ENCODE measurements at regions not wholly inside any gene's neighbourhood (a gene's known extent, or its start where the extent isn't known, plus 50 kb on each side); places are given as distances from the start of the nearest gene placed in this dataset.

DNA sequence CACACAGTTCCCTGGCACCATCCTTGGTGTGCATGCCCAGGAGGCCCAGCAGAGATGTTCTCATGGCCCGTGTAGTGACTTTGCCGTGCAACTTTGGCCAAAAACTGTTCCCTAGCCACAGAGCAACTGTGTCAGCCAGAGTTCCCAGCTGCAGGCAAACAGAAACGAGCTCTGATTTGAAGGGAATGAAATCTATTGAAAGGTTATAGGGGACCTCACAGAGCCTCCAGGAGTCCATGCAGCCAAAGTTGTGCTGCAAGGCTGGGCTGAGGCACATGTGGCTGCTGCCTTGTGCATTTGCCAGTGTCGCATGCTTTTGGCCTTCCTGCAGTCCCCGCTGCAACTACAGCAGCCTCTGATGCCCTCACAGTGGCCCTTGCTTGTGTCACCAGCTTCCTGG lies 70.5 kb downstream of the PLXNA1 start:
- BruUV-seq (replicated peaks): no TSS peak
- TF ChIP-seq, protein P1, sequence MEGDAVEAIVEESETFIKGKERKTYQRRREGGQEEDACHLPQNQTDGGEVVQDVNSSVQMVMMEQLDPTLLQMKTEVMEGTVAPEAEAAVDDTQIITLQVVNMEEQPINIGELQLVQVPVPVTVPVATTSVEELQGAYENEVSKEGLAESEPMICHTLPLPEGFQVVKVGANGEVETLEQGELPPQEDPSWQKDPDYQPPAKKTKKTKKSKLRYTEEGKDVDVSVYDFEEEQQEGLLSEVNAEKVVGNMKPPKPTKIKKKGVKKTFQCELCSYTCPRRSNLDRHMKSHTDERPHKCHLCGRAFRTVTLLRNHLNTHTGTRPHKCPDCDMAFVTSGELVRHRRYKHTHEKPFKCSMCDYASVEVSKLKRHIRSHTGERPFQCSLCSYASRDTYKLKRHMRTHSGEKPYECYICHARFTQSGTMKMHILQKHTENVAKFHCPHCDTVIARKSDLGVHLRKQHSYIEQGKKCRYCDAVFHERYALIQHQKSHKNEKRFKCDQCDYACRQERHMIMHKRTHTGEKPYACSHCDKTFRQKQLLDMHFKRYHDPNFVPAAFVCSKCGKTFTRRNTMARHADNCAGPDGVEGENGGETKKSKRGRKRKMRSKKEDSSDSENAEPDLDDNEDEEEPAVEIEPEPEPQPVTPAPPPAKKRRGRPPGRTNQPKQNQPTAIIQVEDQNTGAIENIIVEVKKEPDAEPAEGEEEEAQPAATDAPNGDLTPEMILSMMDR (IDR thresholded peaks at IDR 0.05; ENCODE audit: unreplicated experiment): no peak
- no peak overlapping the region for H3K4me3 Mint-ChIP-seq (ENCODE audit: low read depth, unreplicated experiment)
- DNase-seq: no peak
- peaks cover 12% of the 10 kb centered on the region for H3K9me3 Mint-ChIP-seq (ENCODE audit: low read depth, unreplicated experiment)
- H3K27ac Mint-ChIP-seq (ENCODE audit: unreplicated experiment): no peak overlapping the region
- no peaks in the 10 kb centered on the region for H3K36me3 Mint-ChIP-seq (ENCODE audit: insufficient read depth, unreplicated experiment)
- no peaks in the 10 kb centered on the region for H3K4me1 Mint-ChIP-seq (ENCODE audit: low read depth, unreplicated experiment)
- H3K27me3 Mint-ChIP-seq (ENCODE audit: unreplicated experiment): peaks cover 26% of the 10 kb centered on the region
- CTCF ChIA-PET: no interaction called here
- intact Hi-C loops (cut with micrococcal nuclease; ENCODE audit: unreplicated experiment): no loop called here

DNA sequence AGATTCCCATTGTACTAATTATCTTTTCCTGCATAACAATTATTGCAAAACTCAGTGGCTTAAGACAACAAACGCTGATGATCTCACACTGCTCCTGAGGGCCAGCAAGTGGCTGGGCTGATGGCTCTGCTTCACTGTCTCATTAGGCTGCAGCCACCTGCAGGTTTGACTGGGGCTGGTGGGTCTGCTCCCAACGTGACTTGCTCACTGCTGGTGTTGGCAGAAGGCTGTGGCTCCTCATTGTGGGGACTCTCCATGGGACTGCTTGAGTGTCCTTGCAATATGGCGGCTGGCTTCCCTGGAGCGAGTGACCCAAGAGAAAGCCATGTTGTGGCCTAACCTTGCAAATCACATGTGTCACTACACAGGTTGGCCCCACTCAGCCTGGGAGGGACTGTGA lies 71.1 kb downstream of the PLXNA1 start:
- H3K27ac Mint-ChIP-seq (ENCODE audit: unreplicated experiment): no peak overlapping the region
- TF ChIP-seq, protein P1 (IDR thresholded peaks at IDR 0.05; ENCODE audit: unreplicated experiment): no peak
- no peak for DNase-seq
- intact Hi-C loops (cut with micrococcal nuclease; ENCODE audit: unreplicated experiment): no loop called here
- no peaks in the 10 kb centered on the region for H3K4me1 Mint-ChIP-seq (ENCODE audit: low read depth, unreplicated experiment)
- peaks cover 31% of the 10 kb centered on the region for H3K27me3 Mint-ChIP-seq (ENCODE audit: unreplicated experiment)
- H3K4me3 Mint-ChIP-seq (ENCODE audit: low read depth, unreplicated experiment): no peak overlapping the region
- CTCF ChIA-PET: no interaction called here
- peaks cover 12% of the 10 kb centered on the region for H3K9me3 Mint-ChIP-seq (ENCODE audit: low read depth, unreplicated experiment)
- no TSS peak for BruUV-seq (replicated peaks)
- no peaks in the 10 kb centered on the region for H3K36me3 Mint-ChIP-seq (ENCODE audit: insufficient read depth, unreplicated experiment)

DNA sequence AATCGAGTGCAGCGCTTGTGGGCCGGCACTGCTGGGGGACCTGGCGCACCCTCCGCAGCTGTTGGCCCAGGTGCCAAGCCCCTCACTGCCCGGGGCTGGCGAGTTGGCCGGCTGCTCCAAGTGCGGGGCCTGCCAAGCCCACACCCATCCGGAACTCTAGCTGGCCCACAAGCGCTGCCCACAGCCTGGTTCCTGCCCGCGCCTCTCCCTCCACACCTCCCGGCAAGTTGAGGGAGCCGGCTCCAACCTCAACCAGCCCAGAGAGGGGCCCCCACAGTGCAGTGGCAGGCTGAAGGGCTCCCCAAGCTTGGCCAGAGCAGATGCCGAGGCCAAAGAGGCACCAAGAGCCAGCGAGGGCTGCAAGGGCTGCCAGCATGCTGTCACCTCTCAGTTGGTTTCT lies 73.4 kb downstream of the PLXNA1 start:
- DNase-seq: no peak
- H3K4me1 Mint-ChIP-seq (ENCODE audit: low read depth, unreplicated experiment): no peaks in the 10 kb centered on the region
- CTCF ChIA-PET: interaction anchor here (0.6 kb wide), 2 partner anchors 385 to 1838 kb away, joined by 3 to 5 read pairs; no protein-coding TSS in a partner anchor
- BruUV-seq (replicated peaks): no TSS peak
- intact Hi-C loops (cut with micrococcal nuclease; ENCODE audit: unreplicated experiment): no loop called here
- no peak overlapping the region for H3K4me3 Mint-ChIP-seq (ENCODE audit: low read depth, unreplicated experiment)
- peaks cover 5% of the 10 kb centered on the region for H3K9me3 Mint-ChIP-seq (ENCODE audit: low read depth, unreplicated experiment)
- H3K36me3 Mint-ChIP-seq (ENCODE audit: insufficient read depth, unreplicated experiment): no peaks in the 10 kb centered on the region
- no peak overlapping the region for H3K27ac Mint-ChIP-seq (ENCODE audit: unreplicated experiment)
- TF ChIP-seq, protein P1 (IDR thresholded peaks at IDR 0.05; ENCODE audit: unreplicated experiment): no peak
- H3K27me3 Mint-ChIP-seq (ENCODE audit: unreplicated experiment): peaks cover 40% of the 10 kb centered on the region

DNA sequence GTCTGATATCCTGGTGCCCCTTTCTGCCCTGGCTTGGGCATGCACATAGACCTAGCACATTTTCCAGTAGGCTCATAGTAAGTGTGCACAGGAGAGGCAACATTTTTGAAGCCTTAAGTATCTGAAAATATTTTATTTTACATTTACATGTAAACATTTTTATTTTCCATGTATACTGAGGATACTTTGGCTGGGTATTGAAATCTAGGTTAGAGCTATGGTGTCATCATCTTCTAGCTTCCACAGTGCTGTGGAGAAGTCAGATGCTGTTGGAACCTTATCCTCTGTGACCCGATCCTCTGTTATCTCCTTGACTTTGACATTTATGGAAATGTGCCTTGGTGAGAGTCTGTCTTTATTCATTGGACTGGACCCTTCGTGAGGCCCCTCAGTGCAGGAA lies 74.1 kb downstream of the PLXNA1 start:
- peaks cover 40% of the 10 kb centered on the region for H3K27me3 Mint-ChIP-seq (ENCODE audit: unreplicated experiment)
- CTCF ChIA-PET: no interaction called here
- DNase-seq: no peak
- peaks cover 5% of the 10 kb centered on the region for H3K9me3 Mint-ChIP-seq (ENCODE audit: low read depth, unreplicated experiment)
- no peaks in the 10 kb centered on the region for H3K4me1 Mint-ChIP-seq (ENCODE audit: low read depth, unreplicated experiment)
- BruUV-seq (replicated peaks): no TSS peak
- no peak overlapping the region for H3K27ac Mint-ChIP-seq (ENCODE audit: unreplicated experiment)
- H3K4me3 Mint-ChIP-seq (ENCODE audit: low read depth, unreplicated experiment): no peak overlapping the region
- H3K36me3 Mint-ChIP-seq (ENCODE audit: insufficient read depth, unreplicated experiment): no peaks in the 10 kb centered on the region
- intact Hi-C loops (cut with micrococcal nuclease; ENCODE audit: unreplicated experiment): no loop called here
- TF ChIP-seq, protein P1 (IDR thresholded peaks at IDR 0.05; ENCODE audit: unreplicated experiment): no peak
